WTC11 (cell line): ENCODE measurements at regions not wholly inside any gene's neighbourhood (a gene's known extent, or its start where the extent isn't known, plus 50 kb on each side); places are given as distances from the start of the nearest gene placed in this dataset.

Source experiments
- ELF4 ChIP-seq: sonication (generic); formaldehyde crosslinking; IDR thresholded peaks from 2 replicates; pipeline ENCODE4 v1.8.1; 2022; ENCODE audit warnings: low read depth, mild to moderate bottlenecking, moderate library complexity, missing genetic modification reagents
- JUN ChIP-seq: sonication (generic); formaldehyde crosslinking; IDR thresholded peaks from 2 replicates; pipeline ENCODE4 v1.8.0; 2023; ENCODE audit warnings: mild to moderate bottlenecking, missing genetic modification reagents
- NFE2L1 ChIP-seq: sonication (generic); formaldehyde crosslinking; IDR thresholded peaks from 2 replicates; pipeline ENCODE4 v1.8.1; 2023; ENCODE audit warnings: missing genetic modification reagents
- ZNF317 ChIP-seq: sonication (generic); formaldehyde crosslinking; IDR thresholded peaks from 2 replicates; pipeline ENCODE4 v1.8.1; 2023; ENCODE audit warnings: low read depth, mild to moderate bottlenecking, moderate library complexity, missing genetic modification reagents, borderline replicate concordance
- TF ChIP-seq, protein P1 (sequence below): fragments of 200-600 bp; IDR thresholded peaks from 2 replicates; pipeline ENCODE4 v1.8.0; 2022; ENCODE audit warnings: antibody characterized with exemption
- TF ChIP-seq, protein P2 (sequence below): sonication (generic); formaldehyde crosslinking; IDR thresholded peaks from 2 replicates; pipeline ENCODE4 v1.8.1; 2023; ENCODE audit warnings: mild to moderate bottlenecking, missing genetic modification reagents, borderline replicate concordance
- TF ChIP-seq, protein P3 (sequence below): fragments of 250-450 bp; sonication (Bioruptor Pico); IDR thresholded peaks from 2 replicates; pipeline ENCODE4 v1.9.0; 2021; ENCODE audit warnings: mild to moderate bottlenecking
- TF ChIP-seq, protein P4 (sequence below): sonication (generic); formaldehyde crosslinking; IDR thresholded peaks from 2 replicates; pipeline ENCODE4 v1.8.1; 2023; ENCODE audit warnings: mild to moderate bottlenecking, missing genetic modification reagents, moderate library complexity
- TF ChIP-seq, protein P5 (sequence below): sonication (generic); formaldehyde crosslinking; IDR thresholded peaks from 2 replicates; pipeline ENCODE4 v1.8.1; 2022; ENCODE audit warnings: missing genetic modification reagents, borderline replicate concordance
- TF ChIP-seq, protein P6 (sequence below): sonication (generic); formaldehyde crosslinking; IDR thresholded peaks from 2 replicates; pipeline ENCODE4 v1.8.0; 2022; ENCODE audit warnings: mild to moderate bottlenecking, missing genetic modification reagents

DNA sequence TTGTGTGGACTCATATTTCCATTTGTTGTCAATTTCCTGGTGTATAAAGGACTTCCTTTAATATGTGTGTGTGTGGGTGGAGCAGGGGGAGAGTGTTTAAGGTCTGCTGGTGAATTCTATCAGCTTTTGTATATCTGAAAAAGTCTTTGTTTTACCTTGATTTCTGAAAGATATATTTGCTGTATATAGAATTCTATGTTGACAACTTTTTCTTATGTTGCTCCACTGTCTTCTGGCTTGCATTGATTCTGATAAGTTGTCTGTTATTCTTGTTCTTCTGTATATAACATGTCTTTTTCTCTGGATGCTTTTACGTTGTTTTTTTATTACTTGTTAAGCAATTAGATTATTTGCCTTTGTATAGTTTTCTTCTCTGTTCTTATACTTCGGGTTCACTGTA is 90.0 kb upstream of the CEP162 start:
- TF ChIP-seq, protein P1, sequence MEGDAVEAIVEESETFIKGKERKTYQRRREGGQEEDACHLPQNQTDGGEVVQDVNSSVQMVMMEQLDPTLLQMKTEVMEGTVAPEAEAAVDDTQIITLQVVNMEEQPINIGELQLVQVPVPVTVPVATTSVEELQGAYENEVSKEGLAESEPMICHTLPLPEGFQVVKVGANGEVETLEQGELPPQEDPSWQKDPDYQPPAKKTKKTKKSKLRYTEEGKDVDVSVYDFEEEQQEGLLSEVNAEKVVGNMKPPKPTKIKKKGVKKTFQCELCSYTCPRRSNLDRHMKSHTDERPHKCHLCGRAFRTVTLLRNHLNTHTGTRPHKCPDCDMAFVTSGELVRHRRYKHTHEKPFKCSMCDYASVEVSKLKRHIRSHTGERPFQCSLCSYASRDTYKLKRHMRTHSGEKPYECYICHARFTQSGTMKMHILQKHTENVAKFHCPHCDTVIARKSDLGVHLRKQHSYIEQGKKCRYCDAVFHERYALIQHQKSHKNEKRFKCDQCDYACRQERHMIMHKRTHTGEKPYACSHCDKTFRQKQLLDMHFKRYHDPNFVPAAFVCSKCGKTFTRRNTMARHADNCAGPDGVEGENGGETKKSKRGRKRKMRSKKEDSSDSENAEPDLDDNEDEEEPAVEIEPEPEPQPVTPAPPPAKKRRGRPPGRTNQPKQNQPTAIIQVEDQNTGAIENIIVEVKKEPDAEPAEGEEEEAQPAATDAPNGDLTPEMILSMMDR: no peak
- TF ChIP-seq ZNF317: no peak
- no peak for TF ChIP-seq ELF4 (CRISPR knock-in tag)
- TF ChIP-seq, protein P2, sequence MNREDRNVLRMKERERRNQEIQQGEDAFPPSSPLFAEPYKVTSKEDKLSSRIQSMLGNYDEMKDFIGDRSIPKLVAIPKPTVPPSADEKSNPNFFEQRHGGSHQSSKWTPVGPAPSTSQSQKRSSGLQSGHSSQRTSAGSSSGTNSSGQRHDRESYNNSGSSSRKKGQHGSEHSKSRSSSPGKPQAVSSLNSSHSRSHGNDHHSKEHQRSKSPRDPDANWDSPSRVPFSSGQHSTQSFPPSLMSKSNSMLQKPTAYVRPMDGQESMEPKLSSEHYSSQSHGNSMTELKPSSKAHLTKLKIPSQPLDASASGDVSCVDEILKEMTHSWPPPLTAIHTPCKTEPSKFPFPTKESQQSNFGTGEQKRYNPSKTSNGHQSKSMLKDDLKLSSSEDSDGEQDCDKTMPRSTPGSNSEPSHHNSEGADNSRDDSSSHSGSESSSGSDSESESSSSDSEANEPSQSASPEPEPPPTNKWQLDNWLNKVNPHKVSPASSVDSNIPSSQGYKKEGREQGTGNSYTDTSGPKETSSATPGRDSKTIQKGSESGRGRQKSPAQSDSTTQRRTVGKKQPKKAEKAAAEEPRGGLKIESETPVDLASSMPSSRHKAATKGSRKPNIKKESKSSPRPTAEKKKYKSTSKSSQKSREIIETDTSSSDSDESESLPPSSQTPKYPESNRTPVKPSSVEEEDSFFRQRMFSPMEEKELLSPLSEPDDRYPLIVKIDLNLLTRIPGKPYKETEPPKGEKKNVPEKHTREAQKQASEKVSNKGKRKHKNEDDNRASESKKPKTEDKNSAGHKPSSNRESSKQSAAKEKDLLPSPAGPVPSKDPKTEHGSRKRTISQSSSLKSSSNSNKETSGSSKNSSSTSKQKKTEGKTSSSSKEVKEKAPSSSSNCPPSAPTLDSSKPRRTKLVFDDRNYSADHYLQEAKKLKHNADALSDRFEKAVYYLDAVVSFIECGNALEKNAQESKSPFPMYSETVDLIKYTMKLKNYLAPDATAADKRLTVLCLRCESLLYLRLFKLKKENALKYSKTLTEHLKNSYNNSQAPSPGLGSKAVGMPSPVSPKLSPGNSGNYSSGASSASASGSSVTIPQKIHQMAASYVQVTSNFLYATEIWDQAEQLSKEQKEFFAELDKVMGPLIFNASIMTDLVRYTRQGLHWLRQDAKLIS: no peak
- TF ChIP-seq, protein P3, sequence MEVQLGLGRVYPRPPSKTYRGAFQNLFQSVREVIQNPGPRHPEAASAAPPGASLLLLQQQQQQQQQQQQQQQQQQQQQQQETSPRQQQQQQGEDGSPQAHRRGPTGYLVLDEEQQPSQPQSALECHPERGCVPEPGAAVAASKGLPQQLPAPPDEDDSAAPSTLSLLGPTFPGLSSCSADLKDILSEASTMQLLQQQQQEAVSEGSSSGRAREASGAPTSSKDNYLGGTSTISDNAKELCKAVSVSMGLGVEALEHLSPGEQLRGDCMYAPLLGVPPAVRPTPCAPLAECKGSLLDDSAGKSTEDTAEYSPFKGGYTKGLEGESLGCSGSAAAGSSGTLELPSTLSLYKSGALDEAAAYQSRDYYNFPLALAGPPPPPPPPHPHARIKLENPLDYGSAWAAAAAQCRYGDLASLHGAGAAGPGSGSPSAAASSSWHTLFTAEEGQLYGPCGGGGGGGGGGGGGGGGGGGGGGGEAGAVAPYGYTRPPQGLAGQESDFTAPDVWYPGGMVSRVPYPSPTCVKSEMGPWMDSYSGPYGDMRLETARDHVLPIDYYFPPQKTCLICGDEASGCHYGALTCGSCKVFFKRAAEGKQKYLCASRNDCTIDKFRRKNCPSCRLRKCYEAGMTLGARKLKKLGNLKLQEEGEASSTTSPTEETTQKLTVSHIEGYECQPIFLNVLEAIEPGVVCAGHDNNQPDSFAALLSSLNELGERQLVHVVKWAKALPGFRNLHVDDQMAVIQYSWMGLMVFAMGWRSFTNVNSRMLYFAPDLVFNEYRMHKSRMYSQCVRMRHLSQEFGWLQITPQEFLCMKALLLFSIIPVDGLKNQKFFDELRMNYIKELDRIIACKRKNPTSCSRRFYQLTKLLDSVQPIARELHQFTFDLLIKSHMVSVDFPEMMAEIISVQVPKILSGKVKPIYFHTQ (CRISPR knock-in tag): no peak
- no peak for TF ChIP-seq NFE2L1
- TF ChIP-seq, protein P4, sequence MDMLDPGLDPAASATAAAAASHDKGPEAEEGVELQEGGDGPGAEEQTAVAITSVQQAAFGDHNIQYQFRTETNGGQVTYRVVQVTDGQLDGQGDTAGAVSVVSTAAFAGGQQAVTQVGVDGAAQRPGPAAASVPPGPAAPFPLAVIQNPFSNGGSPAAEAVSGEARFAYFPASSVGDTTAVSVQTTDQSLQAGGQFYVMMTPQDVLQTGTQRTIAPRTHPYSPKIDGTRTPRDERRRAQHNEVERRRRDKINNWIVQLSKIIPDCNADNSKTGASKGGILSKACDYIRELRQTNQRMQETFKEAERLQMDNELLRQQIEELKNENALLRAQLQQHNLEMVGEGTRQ (CRISPR knock-in tag): no peak
- TF ChIP-seq, protein P5, sequence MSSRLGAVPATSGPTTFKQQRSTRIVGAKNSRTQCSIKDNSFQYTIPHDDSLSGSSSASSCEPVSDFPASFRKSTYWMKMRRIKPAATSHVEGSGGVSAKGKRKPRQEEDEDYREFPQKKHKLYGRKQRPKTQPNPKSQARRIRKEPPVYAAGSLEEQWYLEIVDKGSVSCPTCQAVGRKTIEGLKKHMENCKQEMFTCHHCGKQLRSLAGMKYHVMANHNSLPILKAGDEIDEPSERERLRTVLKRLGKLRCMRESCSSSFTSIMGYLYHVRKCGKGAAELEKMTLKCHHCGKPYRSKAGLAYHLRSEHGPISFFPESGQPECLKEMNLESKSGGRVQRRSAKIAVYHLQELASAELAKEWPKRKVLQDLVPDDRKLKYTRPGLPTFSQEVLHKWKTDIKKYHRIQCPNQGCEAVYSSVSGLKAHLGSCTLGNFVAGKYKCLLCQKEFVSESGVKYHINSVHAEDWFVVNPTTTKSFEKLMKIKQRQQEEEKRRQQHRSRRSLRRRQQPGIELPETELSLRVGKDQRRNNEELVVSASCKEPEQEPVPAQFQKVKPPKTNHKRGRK (CRISPR knock-in tag): no peak
- no peak for TF ChIP-seq JUN
- TF ChIP-seq, protein P6, sequence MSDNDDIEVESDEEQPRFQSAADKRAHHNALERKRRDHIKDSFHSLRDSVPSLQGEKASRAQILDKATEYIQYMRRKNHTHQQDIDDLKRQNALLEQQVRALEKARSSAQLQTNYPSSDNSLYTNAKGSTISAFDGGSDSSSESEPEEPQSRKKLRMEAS (CRISPR knock-in tag): no peak
